Vagina (tissue), 2 donors: ENCODE measurements at regions not wholly inside any gene's neighbourhood (a gene's known extent, or its start where the extent isn't known, plus 50 kb on each side); places are given as distances from the start of the nearest gene placed in this dataset.
"Not testable (repeated sequence)": the region's sequence is repeated elsewhere in the genome, so short reads cannot be mapped to it uniquely, and the experiment has no call there.

Source experiments
- POLR2A ChIP-seq, 2 donors: fragments of 450-650 bp; IDR thresholded peaks; one replicate each; pipeline ENCODE4 v1.6.1; 2017; ENCODE audit warnings: antibody characterized with exemption in 2 of 2, mild to moderate bottlenecking in 2 of 2, moderate library complexity in 2 of 2
- TF ChIP-seq, protein P1 (sequence below), 3 experiments: fragments of 450-650 bp in 2 of 3; fragments of 200-600 bp in 1 of 3; sonication (generic) in 1 of 3; IDR thresholded peaks; one replicate each; pipeline ENCODE4 v1.5.1; 2017 to 2019; ENCODE audit warnings: antibody characterized with exemption in 3 of 3, mild to moderate bottlenecking in 2 of 3, moderate library complexity in 2 of 3

DNA sequence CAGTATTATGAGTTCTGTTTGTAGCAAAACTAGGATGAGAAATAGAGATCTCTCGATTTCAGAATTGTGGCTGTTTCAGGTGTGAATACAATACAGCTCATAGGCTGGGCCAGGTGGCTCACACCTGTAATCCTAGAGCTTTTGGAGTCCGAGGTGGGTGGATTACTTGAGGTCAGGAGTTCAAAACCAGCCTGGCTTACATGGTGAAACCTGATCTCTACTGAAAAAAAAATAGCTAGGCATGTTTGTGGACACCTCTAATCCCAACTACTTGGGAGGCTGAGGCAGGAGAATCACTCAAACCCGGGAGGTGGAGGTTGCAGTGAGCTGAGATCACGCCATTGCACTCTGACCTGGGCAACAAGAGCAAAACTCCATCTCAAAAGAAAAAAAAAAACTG, 81.4 kb downstream of the ZNF92 start:
- TF ChIP-seq, protein P1, sequence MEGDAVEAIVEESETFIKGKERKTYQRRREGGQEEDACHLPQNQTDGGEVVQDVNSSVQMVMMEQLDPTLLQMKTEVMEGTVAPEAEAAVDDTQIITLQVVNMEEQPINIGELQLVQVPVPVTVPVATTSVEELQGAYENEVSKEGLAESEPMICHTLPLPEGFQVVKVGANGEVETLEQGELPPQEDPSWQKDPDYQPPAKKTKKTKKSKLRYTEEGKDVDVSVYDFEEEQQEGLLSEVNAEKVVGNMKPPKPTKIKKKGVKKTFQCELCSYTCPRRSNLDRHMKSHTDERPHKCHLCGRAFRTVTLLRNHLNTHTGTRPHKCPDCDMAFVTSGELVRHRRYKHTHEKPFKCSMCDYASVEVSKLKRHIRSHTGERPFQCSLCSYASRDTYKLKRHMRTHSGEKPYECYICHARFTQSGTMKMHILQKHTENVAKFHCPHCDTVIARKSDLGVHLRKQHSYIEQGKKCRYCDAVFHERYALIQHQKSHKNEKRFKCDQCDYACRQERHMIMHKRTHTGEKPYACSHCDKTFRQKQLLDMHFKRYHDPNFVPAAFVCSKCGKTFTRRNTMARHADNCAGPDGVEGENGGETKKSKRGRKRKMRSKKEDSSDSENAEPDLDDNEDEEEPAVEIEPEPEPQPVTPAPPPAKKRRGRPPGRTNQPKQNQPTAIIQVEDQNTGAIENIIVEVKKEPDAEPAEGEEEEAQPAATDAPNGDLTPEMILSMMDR (IDR thresholded peaks at IDR 0.05): not testable (repeated sequence)
- not testable (repeated sequence) for TF ChIP-seq POLR2A (IDR thresholded peaks at IDR 0.05)
